Upper lobe of right lung (tissue), 1 donor: ENCODE measurements at regions not wholly inside any gene's neighbourhood (a gene's known extent, or its start where the extent isn't known, plus 50 kb on each side); places are given as distances from the start of the nearest gene placed in this dataset.
A peak's percentile ranks its signal among the peaks of the same experiment; 100 is the strongest.

ENCODE experiments used
- ATAC-seq: fragments of 200-7000 bp; cut with Tn5 transposase; one replicate; pipeline ENCODE4 v1.9.1; 2020; ENCODE audit warnings: mild to moderate bottlenecking, moderate library complexity
- DNase-seq: peaks from one replicate; pipeline ENCODE4 v3.0.0-alpha.2; 2020
- H3K27ac ChIP-seq: fragments of 200-600 bp; one replicate; pipeline ENCODE4 v1.8.0; 2022
- H3K27me3 ChIP-seq: fragments of 200-600 bp; one replicate; pipeline ENCODE4 v1.8.0; 2022; ENCODE audit warnings: mild to moderate bottlenecking
- H3K36me3 ChIP-seq: fragments of 200-600 bp; one replicate; pipeline ENCODE4 v1.8.0; 2022
- H3K4me1 ChIP-seq: fragments of 200-600 bp; one replicate; pipeline ENCODE4 v1.8.0; 2022
- H3K4me3 ChIP-seq: fragments of 200-600 bp; one replicate; pipeline ENCODE4 v1.8.0; 2022; ENCODE audit warnings: mild to moderate bottlenecking
- H3K9me3 ChIP-seq: fragments of 200-600 bp; one replicate; pipeline ENCODE4 v1.8.0; 2022
- CTCF ChIP-seq: fragments of 200-600 bp; IDR thresholded peaks from one replicate; pipeline ENCODE4 v1.8.0; 2022; ENCODE audit warnings: antibody characterized with exemption
- intact Hi-C: fragments of 100-400 bp; cut with DNase I; formaldehyde crosslinking; loops from one replicate; pipeline ENCODE4 v1.11.0; 2022
- donor health status: DM: no; HTN: yes; CAD: no; lungs with severe emphysema.

GRCh38 chr13:22735011-22735995, 445.5 kb upstream of the SGCG start:
- Histone ChIP-seq H3K4me1 (no peaks in the 10 kb centered on the region), H3K36me3 (no peaks in the 10 kb centered on the region), H3K27me3 (no peaks in the 10 kb centered on the region), H3K4me3 (no peak overlapping the region), H3K27ac (no peak overlapping the region), H3K9me3 (no peaks in the 10 kb centered on the region)
- peak; percentile 73 for ATAC-seq
- TF ChIP-seq CTCF, result peak; percentile 12
- DNase-seq, result no peak
- intact Hi-C loops, result no loop called here

- no peak for TF ChIP-seq CTCF
- no peak overlapping the region for H3K27ac ChIP-seq
- H3K4me3 ChIP-seq, result no peak overlapping the region
- intact Hi-C loops, result no loop called here
- no peaks in the 10 kb centered on the region for H3K4me1 ChIP-seq
- no peaks in the 10 kb centered on the region for H3K9me3 ChIP-seq
- DNase-seq (no peak), ATAC-seq (peak; percentile 84)
- no peaks in the 10 kb centered on the region for H3K36me3 ChIP-seq
- no peaks in the 10 kb centered on the region for H3K27me3 ChIP-seq
These were observed 444.6 kb upstream of the SGCG start for GRCh38 chr13:22736084-22736767.

GRCh38 chr13:22736768-22737092, 444.0 kb upstream of the SGCG start:
- H3K4me3 ChIP-seq, result no peak overlapping the region
- intact Hi-C loops, result no loop called here
- peak; percentile 85 for ATAC-seq
- no peak for DNase-seq
- H3K36me3 ChIP-seq, result no peaks in the 10 kb centered on the region
- H3K9me3 ChIP-seq, result no peaks in the 10 kb centered on the region
- H3K27ac ChIP-seq, result no peak overlapping the region
- no peaks in the 10 kb centered on the region for H3K27me3 ChIP-seq
- no peak for TF ChIP-seq CTCF
- no peaks in the 10 kb centered on the region for H3K4me1 ChIP-seq

- no peak overlapping the region for H3K27ac ChIP-seq
- H3K4me3 ChIP-seq, result no peak overlapping the region
- intact Hi-C loops, result no loop called here
- no peaks in the 10 kb centered on the region for H3K36me3 ChIP-seq
- H3K9me3 ChIP-seq, result no peaks in the 10 kb centered on the region
- H3K4me1 ChIP-seq, result no peaks in the 10 kb centered on the region
- ATAC-seq, result no peak
- no peaks in the 10 kb centered on the region for H3K27me3 ChIP-seq
- DNase-seq, result no peak
- no peak for TF ChIP-seq CTCF
These were observed 442.4 kb upstream of the SGCG start for GRCh38 chr13:22738357-22738756.

GRCh38 chr13:22740264-22740663, 440.5 kb upstream of the SGCG start:
- Histone ChIP-seq H3K36me3 (no peaks in the 10 kb centered on the region), H3K4me3 (no peak overlapping the region), H3K4me1 (no peaks in the 10 kb centered on the region), H3K9me3 (no peaks in the 10 kb centered on the region), H3K27ac (no peak overlapping the region), H3K27me3 (no peaks in the 10 kb centered on the region)
- peak; percentile 16 for TF ChIP-seq CTCF
- DNase-seq, result no peak
- ATAC-seq, result no peak
- intact Hi-C loops, result no loop called here
